ENCODE measurements at regions not wholly inside any gene's neighbourhood (a gene's known extent, or its start where the extent isn't known, plus 50 kb on each side); places are given as distances from the start of the nearest gene placed in this dataset.

DNA sequence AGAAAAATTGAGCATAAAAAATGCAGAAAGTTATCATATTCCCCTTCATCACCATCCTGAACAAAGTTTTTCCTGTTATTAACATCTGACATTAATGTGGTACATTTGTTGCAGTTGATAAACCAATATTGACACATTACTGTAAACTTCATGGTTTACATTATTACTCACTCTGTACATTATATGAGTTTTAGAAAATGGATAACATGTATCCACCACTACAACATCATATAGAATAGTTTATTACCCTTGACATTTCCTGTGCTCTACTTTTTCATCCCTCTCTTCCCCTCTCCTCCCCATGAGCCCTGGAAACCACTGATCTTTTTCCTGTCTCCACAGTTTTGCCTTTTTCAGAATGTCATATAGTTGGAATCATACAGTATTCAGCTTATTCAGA lies 618.6 kb upstream of the TMEFF2 start:
- no peak for DNase-seq (ENCODE audit: low read depth in 1 of 2, low spot score in 1 of 2)
- Histone ChIP-seq H3K27ac (no peak overlapping the region), H3K36me3 (no peaks in the 10 kb centered on the region), H3K27me3 (no peaks in the 10 kb centered on the region), H3K4me3 (no peak overlapping the region), H3K4me1 (ENCODE audit: low read depth) (no peaks in the 10 kb centered on the region), H3K9me3 (ENCODE audit: low read depth) (no peaks in the 10 kb centered on the region)
- TF ChIP-seq, protein P1, sequence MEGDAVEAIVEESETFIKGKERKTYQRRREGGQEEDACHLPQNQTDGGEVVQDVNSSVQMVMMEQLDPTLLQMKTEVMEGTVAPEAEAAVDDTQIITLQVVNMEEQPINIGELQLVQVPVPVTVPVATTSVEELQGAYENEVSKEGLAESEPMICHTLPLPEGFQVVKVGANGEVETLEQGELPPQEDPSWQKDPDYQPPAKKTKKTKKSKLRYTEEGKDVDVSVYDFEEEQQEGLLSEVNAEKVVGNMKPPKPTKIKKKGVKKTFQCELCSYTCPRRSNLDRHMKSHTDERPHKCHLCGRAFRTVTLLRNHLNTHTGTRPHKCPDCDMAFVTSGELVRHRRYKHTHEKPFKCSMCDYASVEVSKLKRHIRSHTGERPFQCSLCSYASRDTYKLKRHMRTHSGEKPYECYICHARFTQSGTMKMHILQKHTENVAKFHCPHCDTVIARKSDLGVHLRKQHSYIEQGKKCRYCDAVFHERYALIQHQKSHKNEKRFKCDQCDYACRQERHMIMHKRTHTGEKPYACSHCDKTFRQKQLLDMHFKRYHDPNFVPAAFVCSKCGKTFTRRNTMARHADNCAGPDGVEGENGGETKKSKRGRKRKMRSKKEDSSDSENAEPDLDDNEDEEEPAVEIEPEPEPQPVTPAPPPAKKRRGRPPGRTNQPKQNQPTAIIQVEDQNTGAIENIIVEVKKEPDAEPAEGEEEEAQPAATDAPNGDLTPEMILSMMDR (IDR thresholded peaks at IDR 0.05; ENCODE audit: low read depth, low read length): no peak

DNA sequence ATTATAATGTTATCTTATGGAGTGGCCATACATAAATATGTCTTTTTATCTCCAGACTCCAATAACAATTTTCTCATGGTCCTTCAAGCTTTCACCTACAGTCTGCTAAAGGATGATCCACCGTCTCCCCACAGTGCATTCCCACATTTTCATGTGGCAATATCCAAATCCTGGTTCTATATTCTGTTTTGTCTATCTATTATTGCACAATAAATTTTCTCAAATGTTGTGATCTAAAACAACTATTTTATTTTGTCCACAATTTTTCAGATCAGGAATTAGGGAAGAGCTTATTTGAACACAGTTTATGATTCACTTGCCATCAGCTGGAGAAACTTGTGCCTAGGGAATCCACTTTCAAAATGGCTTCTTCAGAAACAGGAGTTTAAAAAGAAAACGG lies 614.4 kb upstream of the TMEFF2 start:
- TF ChIP-seq, protein P1 (IDR thresholded peaks at IDR 0.05; ENCODE audit: low read depth, low read length): no peak
- Histone ChIP-seq H3K36me3 (no peaks in the 10 kb centered on the region), H3K4me1 (ENCODE audit: low read depth) (no peaks in the 10 kb centered on the region), H3K9me3 (ENCODE audit: low read depth) (no peaks in the 10 kb centered on the region), H3K4me3 (no peak overlapping the region), H3K27ac (no peak overlapping the region), H3K27me3 (no peaks in the 10 kb centered on the region)
- no peak for DNase-seq (ENCODE audit: low read depth in 1 of 2, low spot score in 1 of 2)

DNA sequence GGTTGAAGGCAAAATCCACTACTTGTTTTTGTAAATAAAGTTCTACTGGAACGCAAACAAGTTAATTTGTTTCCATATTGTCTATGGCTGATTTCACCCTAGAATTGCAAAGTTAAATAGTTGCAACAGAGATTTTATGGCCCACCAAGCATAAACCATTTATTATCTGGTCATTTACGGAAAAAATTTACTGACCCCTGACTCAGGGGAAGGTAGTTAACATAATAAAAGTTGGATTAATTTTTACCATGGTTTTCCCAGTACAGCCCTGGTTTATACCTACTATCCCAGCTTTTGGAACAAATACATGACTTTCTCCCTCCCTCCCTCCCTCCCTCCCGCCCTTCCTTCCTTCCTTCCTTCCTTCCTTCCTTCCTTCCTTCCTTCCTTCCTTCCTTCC lies 588.9 kb upstream of the TMEFF2 start:
- DNase-seq (ENCODE audit: low read depth in 1 of 2, low spot score in 1 of 2): no peak
- Histone ChIP-seq H3K36me3 (no peaks in the 10 kb centered on the region), H3K27me3 (no peaks in the 10 kb centered on the region), H3K27ac (no peak overlapping the region), H3K4me3 (no peak overlapping the region), H3K4me1 (ENCODE audit: low read depth) (no peaks in the 10 kb centered on the region), H3K9me3 (ENCODE audit: low read depth) (no peaks in the 10 kb centered on the region)
- TF ChIP-seq, protein P1 (IDR thresholded peaks at IDR 0.05; ENCODE audit: low read depth, low read length): no peak

DNA sequence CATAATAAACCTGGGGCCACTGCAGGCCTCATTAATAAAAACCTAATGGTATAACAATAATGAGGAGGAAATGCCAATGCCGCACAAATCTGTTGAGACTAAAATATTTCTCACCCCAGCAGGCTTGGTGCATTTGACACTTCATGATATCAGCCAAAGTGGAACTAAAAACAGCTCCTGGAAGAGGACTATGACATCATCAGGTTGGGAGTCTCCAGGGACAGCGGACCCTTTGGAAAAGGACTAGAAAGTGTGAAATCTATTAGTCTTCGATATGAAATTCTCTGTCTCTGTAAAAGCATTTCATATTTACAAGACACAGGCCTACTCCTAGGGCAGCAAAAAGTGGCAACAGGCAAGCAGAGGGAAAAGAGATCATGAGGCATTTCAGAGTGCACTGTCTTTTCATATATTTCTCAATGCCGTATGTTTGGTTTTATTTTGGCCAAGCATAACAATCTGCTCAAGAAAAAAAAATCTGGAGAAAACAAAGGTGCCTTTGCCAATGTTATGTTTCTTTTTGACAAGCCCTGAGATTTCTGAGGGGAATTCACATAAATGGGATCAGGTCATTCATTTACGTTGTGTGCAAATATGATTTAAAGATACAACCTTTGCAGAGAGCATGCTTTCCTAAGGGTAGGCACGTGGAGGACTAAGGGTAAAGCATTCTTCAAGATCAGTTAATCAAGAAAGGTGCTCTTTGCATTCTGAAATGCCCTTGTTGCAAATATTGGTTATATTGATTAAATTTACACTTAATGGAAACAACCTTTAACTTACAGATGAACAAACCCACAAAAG lies 580.9 kb upstream of the TMEFF2 start:
- no peaks in the 10 kb centered on the region for H3K27me3 ChIP-seq
- H3K27ac ChIP-seq: no peak overlapping the region
- TF ChIP-seq, protein P1 (IDR thresholded peaks at IDR 0.05; ENCODE audit: low read depth, low read length): no peak
- H3K36me3 ChIP-seq: no peaks in the 10 kb centered on the region
- no peaks in the 10 kb centered on the region for H3K9me3 ChIP-seq (ENCODE audit: low read depth)
- peak in 1 of 2 donors; percentile 3 for DNase-seq (ENCODE audit: low read depth in 1 of 2, low spot score in 1 of 2)
- H3K4me3 ChIP-seq: no peak overlapping the region
- peaks cover 3% of the 10 kb centered on the region for H3K4me1 ChIP-seq (ENCODE audit: low read depth)

DNA sequence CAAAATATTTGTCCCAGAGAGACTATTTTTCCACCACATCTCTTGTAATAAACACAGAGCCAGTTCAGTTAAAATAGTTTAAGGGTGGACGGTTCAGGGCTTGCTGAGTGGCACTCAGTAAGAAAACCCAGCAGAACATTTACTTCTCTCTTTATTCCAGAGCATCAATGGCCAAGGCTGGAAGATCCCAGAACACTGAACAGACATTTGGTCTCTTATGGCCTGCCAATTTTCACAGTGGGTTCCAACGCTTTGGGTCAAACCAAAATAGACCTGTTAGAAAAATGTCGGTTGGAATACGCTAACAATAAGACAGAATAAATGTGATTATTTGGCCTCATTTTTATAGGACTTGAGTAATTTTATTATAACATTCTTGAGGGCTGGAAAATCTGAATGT lies 580.3 kb upstream of the TMEFF2 start:
- no peaks in the 10 kb centered on the region for H3K27me3 ChIP-seq
- H3K4me3 ChIP-seq: no peak overlapping the region
- DNase-seq (ENCODE audit: low read depth in 1 of 2, low spot score in 1 of 2): no peak
- H3K4me1 ChIP-seq (ENCODE audit: low read depth): peaks cover 3% of the 10 kb centered on the region
- H3K27ac ChIP-seq: no peak overlapping the region
- H3K36me3 ChIP-seq: no peaks in the 10 kb centered on the region
- TF ChIP-seq, protein P1 (IDR thresholded peaks at IDR 0.05; ENCODE audit: low read depth, low read length): no peak
- H3K9me3 ChIP-seq (ENCODE audit: low read depth): no peaks in the 10 kb centered on the region
